MM.1S (cell line): ENCODE measurements at regions not wholly inside any gene's neighbourhood (a gene's known extent, or its start where the extent isn't known, plus 50 kb on each side); places are given as distances from the start of the nearest gene placed in this dataset.

Experiments used
- DNase-seq: peaks from one replicate; pipeline ENCODE4 v3.0.0-alpha.2; 2015
- H2AFZ ChIP-seq: fragments of 300-600 bp; sonication (generic); 2 replicates; pipeline ENCODE4 v1.6.0; 2016; ENCODE audit warnings: antibody characterized with exemption, low read length
- H3F3A ChIP-seq: fragments of 300-600 bp; sonication (generic); 2 replicates; pipeline ENCODE4 v1.6.1; 2016; ENCODE audit warnings: mild to moderate bottlenecking, antibody characterized with exemption, low read length, moderate library complexity, mixed read lengths; ENCODE audit not compliant: insufficient read depth
- H3K27ac ChIP-seq: fragments of 300-600 bp; sonication (generic); 2 replicates; pipeline ENCODE4 v1.5.1; 2016; ENCODE audit warnings: mild to moderate bottlenecking, low read length
- H3K27me3 ChIP-seq: fragments of 300-600 bp; sonication (generic); replicated peaks from 2 replicates; pipeline ENCODE4 v1.6.0; 2016; ENCODE audit warnings: low read length; ENCODE audit not compliant: insufficient read depth
- H3K36me3 ChIP-seq: fragments of 300-600 bp; sonication (generic); replicated peaks from 2 replicates; pipeline ENCODE4 v1.6.1; 2016; ENCODE audit warnings: mild to moderate bottlenecking, low read length, mixed read lengths; ENCODE audit not compliant: insufficient read depth
- H3K4me1 ChIP-seq: fragments of 300-600 bp; sonication (generic); 2 replicates; pipeline ENCODE4 v1.6.1; 2016; ENCODE audit warnings: low read length, mixed read lengths
- H3K4me2 ChIP-seq: fragments of 300-600 bp; sonication (generic); 2 replicates; pipeline ENCODE4 v1.6.0; 2016; ENCODE audit warnings: low read depth, low read length
- H3K4me3 ChIP-seq: fragments of 300-600 bp; sonication (generic); 2 replicates; pipeline ENCODE4 v1.5.1; 2016; ENCODE audit warnings: low read length, mixed read lengths
- H3K79me2 ChIP-seq: fragments of 300-600 bp; sonication (generic); 2 replicates; pipeline ENCODE4 v1.6.1; 2016; ENCODE audit warnings: mixed run types, low read length, mixed read lengths
- H3K9ac ChIP-seq: fragments of 300-600 bp; sonication (generic); 2 replicates; pipeline ENCODE4 v1.6.1; 2016; ENCODE audit warnings: low read length, mixed read lengths
- H3K9me2 ChIP-seq: fragments of 300-600 bp; sonication (generic); replicated peaks from 2 replicates; pipeline ENCODE4 v1.6.1; 2016; ENCODE audit warnings: mild to moderate bottlenecking, low read length, mixed read lengths; ENCODE audit not compliant: insufficient read depth
- H3K9me3 ChIP-seq: fragments of 300-600 bp; sonication (generic); replicated peaks from 2 replicates; pipeline ENCODE4 v1.6.1; 2016; ENCODE audit warnings: mild to moderate bottlenecking, low read length, mixed read lengths; ENCODE audit not compliant: insufficient read depth
- H4K20me1 ChIP-seq: fragments of 300-600 bp; sonication (generic); 2 replicates; pipeline ENCODE4 v1.6.1; 2016; ENCODE audit warnings: mild to moderate bottlenecking, low read length, moderate library complexity, mixed read lengths; ENCODE audit not compliant: insufficient read depth
- CTCF ChIP-seq: fragments of 300-600 bp; sonication (generic); IDR thresholded peaks from 2 replicates; pipeline ENCODE4 v1.5.1; 2016; ENCODE audit warnings: antibody characterized with exemption, low read length, mixed read lengths
- EZH2 ChIP-seq: fragments of 300-600 bp; sonication (generic); optimal IDR thresholded peaks from 2 replicates; pipeline ENCODE3; 2017; ENCODE audit warnings: low read depth, mild to moderate bottlenecking, antibody characterized with exemption, low read length, mixed read lengths
- EZH2phosphoT487 ChIP-seq: fragments of 300-600 bp; sonication (generic); IDR thresholded peaks from 2 replicates; pipeline ENCODE4 v1.6.1; 2018; ENCODE audit warnings: antibody characterized with exemption, low read length

- no peaks in the 10 kb centered on the region for H3F3A ChIP-seq
- DNase-seq = no peak
- H3K27me3 ChIP-seq = no peaks in the 10 kb centered on the region
- no peaks in the 10 kb centered on the region for H3K36me3 ChIP-seq
- no peak overlapping the region for H3K27ac ChIP-seq
- no peak overlapping the region for H3K4me3 ChIP-seq
- H3K9me3 ChIP-seq = no peaks in the 10 kb centered on the region
- H2AFZ ChIP-seq = no peak overlapping the region
- no peak for TF ChIP-seq EZH2
- no peak for TF ChIP-seq CTCF
- TF ChIP-seq EZH2phosphoT487 = no peak
- H4K20me1 ChIP-seq = no peaks in the 10 kb centered on the region
- no peaks in the 10 kb centered on the region for H3K4me1 ChIP-seq
- H3K79me2 ChIP-seq = no peaks in the 10 kb centered on the region
- H3K9ac ChIP-seq = no peak overlapping the region
- H3K4me2 ChIP-seq = no peak overlapping the region
- no peaks in the 10 kb centered on the region for H3K9me2 ChIP-seq
These were observed 459.9 kb downstream of the ADGRL2 start for GRCh38 chr1:82260666-82261065.

- Histone ChIP-seq H3K27ac (no peak overlapping the region), H3K27me3 (no peaks in the 10 kb centered on the region), H4K20me1 (no peaks in the 10 kb centered on the region), H3K36me3 (no peaks in the 10 kb centered on the region), H3K4me2 (no peak overlapping the region), H3K4me3 (no peak overlapping the region), H3K4me1 (no peaks in the 10 kb centered on the region), H3K9ac (no peak overlapping the region), H3K9me2 (no peaks in the 10 kb centered on the region), H3K79me2 (no peaks in the 10 kb centered on the region), H2AFZ (no peak overlapping the region), H3F3A (no peaks in the 10 kb centered on the region), H3K9me3 (no peaks in the 10 kb centered on the region)
- DNase-seq = no peak
- TF ChIP-seq CTCF (no peak), EZH2 (no peak), EZH2phosphoT487 (no peak)
These were observed 459.3 kb downstream of the ADGRL2 start for GRCh38 chr1:82260051-82260450.

GRCh38 chr1:82258887-82259286 lies 458.2 kb downstream of the ADGRL2 start:
- Histone ChIP-seq H3F3A (no peaks in the 10 kb centered on the region), H3K9me3 (no peaks in the 10 kb centered on the region), H3K4me2 (no peak overlapping the region), H2AFZ (no peak overlapping the region), H3K9me2 (no peaks in the 10 kb centered on the region), H3K4me3 (no peak overlapping the region), H3K36me3 (no peaks in the 10 kb centered on the region), H3K9ac (no peak overlapping the region), H3K27ac (no peak overlapping the region), H3K27me3 (no peaks in the 10 kb centered on the region), H4K20me1 (no peaks in the 10 kb centered on the region), H3K4me1 (no peaks in the 10 kb centered on the region), H3K79me2 (no peaks in the 10 kb centered on the region)
- TF ChIP-seq EZH2phosphoT487 = no peak
- TF ChIP-seq EZH2 = no peak
- no peak for TF ChIP-seq CTCF
- DNase-seq = no peak

- Histone ChIP-seq H3K27me3 (no peaks in the 10 kb centered on the region), H3K9me3 (no peaks in the 10 kb centered on the region), H3K9ac (no peak overlapping the region), H3K79me2 (no peaks in the 10 kb centered on the region), H3K4me3 (no peak overlapping the region), H3K4me2 (no peak overlapping the region), H2AFZ (no peak overlapping the region), H3K27ac (no peak overlapping the region), H3F3A (no peaks in the 10 kb centered on the region), H4K20me1 (no peaks in the 10 kb centered on the region), H3K36me3 (no peaks in the 10 kb centered on the region), H3K4me1 (no peaks in the 10 kb centered on the region), H3K9me2 (no peaks in the 10 kb centered on the region)
- TF ChIP-seq CTCF (no peak), EZH2phosphoT487 (no peak), EZH2 (no peak)
- no peak for DNase-seq
These were observed 445.3 kb downstream of the ADGRL2 start for GRCh38 chr1:82246050-82246449.
